ENCODE measurements at regions not wholly inside any gene's neighbourhood (a gene's known extent, or its start where the extent isn't known, plus 50 kb on each side); places are given as distances from the start of the nearest gene placed in this dataset.

DNA sequence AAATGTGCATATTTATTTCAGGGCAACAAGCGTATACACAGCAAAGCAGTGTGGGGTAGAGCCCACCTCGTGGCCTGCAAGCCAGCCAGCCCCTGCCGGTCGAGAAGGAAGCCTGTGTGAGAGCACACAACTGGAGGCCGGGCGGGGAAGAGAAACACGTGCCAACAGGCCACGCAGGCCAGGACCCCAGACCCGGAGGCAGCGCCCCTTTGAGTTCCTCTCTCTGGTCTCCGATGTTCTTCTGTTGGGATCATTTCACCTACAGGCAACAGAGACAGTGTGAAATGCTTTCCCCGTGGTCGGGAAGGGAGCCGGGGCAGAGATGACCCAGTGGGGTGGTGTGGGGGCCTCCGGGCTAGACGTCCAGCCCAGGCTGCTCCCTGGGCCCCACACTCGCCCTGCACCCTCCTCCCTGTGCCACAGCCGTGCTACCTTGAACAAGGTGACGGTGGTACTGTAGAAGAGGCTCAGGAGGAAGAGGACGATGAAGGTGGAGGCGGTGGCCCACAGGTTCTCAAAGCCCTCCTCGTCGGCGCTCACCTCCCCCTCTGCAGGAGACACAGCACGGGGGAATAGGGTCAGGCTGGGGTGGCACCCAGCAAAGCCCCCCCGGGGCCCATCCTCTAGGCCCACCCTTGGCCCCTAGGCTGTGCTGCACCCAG lies 325.5 kb downstream of the TMEM121 start:
- peak in 1 of 2 donors; percentile 11 for DNase-seq
- Histone ChIP-seq H3K9me3 (no peaks in the 10 kb centered on the region), H3K27me3 (no peaks in the 10 kb centered on the region), H3K4me3 (no peak overlapping the region), H3K36me3 (no peaks in the 10 kb centered on the region), H3K4me1 (no peaks in the 10 kb centered on the region), H3K27ac (no peak overlapping the region)
- intact Hi-C loops (cut with DNase I; ENCODE audit: low total_unique reads), result no loop called here
- TF ChIP-seq, protein P1, sequence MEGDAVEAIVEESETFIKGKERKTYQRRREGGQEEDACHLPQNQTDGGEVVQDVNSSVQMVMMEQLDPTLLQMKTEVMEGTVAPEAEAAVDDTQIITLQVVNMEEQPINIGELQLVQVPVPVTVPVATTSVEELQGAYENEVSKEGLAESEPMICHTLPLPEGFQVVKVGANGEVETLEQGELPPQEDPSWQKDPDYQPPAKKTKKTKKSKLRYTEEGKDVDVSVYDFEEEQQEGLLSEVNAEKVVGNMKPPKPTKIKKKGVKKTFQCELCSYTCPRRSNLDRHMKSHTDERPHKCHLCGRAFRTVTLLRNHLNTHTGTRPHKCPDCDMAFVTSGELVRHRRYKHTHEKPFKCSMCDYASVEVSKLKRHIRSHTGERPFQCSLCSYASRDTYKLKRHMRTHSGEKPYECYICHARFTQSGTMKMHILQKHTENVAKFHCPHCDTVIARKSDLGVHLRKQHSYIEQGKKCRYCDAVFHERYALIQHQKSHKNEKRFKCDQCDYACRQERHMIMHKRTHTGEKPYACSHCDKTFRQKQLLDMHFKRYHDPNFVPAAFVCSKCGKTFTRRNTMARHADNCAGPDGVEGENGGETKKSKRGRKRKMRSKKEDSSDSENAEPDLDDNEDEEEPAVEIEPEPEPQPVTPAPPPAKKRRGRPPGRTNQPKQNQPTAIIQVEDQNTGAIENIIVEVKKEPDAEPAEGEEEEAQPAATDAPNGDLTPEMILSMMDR (IDR thresholded peaks at IDR 0.05), result no peak

DNA sequence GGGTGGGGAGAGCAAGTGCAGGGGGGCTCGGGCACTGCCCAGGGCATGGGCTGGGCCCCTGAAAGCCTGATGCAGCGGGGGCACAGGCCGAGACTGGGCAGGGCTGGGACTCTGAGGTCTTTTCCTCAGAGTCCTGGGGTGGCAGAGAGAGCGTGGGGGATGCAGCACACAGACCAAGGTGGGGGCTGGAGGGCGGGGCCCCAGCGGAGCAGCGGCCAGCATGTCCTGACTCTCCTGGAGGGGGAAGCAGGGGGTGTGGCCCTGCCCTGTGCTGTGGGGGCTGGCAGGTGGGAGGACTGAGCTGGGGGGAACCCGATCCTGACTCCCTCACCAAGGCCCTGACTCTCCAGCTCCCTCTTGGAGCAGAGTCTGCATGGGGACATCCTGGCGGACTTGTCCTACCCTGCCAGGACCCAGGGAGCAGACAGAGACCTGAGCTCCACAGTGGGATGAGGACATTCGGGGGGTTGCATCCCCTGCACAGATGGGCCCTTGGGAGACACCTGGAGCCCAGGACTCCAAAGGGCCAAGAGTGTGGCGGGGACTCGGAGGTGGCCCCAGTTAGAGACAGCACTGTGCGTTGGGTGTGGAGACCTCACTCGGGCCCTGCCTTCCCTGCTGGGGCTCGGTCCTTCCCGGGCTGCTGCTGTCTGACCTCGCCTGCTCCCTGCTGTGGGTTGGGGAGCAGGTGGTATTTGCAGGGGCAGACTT lies 326.1 kb downstream of the TMEM121 start:
- peak in 1 of 2 donors; percentile 8 for DNase-seq
- TF ChIP-seq, protein P1 (IDR thresholded peaks at IDR 0.05), result no peak
- H3K4me3 ChIP-seq, result no peak overlapping the region
- H3K9me3 ChIP-seq, result no peaks in the 10 kb centered on the region
- no peaks in the 10 kb centered on the region for H3K36me3 ChIP-seq
- intact Hi-C loops (cut with DNase I; ENCODE audit: low total_unique reads), result no loop called here
- H3K27me3 ChIP-seq, result no peaks in the 10 kb centered on the region
- H3K4me1 ChIP-seq, result no peaks in the 10 kb centered on the region
- no peak overlapping the region for H3K27ac ChIP-seq

DNA sequence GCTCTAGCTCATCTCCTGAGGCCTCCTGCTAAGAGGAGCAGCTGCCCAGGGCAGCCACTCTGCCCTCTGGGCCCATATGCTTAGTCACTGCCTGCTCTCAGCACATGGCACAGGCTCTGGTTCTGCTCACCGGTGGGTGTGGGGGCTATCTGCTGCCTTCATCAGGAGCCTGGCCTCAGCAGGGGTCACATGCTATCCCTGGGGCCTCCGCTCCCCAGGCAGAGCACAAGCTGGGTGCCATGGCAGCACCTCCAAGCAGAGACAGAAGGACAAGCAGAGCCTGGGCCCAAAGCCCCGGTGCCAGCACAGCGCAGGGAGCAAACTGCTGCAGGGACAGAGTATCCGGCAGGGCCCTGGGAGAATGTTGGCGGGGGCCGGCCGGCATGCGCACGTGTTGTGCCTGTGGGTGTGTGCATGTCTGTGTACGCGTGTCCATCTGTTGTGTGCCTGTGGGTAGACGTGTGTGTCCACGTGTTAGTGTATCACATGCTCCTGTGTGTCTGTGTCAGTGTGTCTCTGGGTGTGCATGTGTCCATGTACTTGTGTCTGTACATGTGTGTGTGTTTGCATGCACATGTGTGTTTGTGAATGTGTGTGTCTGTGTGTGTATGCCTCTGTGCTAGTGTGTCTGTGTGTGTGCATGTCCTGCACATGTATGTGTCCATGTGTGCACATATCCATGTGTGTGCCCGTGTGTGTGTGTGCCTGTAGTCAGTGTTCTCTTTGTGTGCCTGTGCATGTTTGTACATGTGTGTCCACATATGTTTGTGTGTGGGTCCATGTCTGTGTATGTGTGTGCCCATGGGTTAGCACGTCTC lies 326.9 kb downstream of the TMEM121 start:
- Histone ChIP-seq H3K27me3 (no peaks in the 10 kb centered on the region), H3K9me3 (no peaks in the 10 kb centered on the region), H3K27ac (no peak overlapping the region), H3K4me3 (no peak overlapping the region), H3K36me3 (no peaks in the 10 kb centered on the region), H3K4me1 (no peaks in the 10 kb centered on the region)
- TF ChIP-seq, protein P1 (IDR thresholded peaks at IDR 0.05), result no peak
- DNase-seq, result peak; percentile 9 to 57
- intact Hi-C loops (cut with DNase I; ENCODE audit: low total_unique reads), result no loop called here

DNA sequence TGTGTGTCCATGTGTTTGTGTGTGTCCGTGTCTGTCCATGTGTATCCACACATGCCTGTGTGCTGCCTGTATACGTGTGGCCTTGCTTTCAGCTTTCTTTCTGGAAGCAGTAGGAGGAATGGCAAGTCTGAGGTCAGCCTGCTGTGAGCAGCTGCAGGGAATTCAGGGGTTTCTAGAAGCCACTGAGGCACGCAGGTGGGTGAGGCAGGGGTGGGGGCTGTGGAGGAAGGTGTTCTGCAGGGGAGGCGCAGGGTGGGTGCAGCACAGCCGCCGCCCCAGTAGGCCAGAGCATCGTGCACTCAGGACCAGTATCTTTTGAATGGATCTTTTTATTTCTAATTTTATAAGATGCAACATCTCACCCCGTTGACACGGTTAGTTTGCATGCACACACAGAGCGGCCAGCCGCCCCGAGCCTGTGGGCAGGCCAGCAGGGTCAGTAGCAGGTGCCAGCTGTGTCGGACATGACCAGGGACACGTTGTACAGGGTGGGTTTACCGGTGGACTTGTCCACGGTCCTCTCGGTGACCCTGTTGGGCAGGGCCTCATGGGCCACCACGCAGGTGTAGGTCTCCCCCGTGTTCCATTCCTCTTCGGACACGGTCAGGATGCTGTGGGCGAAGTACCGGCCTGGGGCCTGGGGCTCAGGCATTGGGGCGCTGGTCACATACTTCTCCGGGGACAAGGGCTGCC lies 327.7 kb downstream of the TMEM121 start:
- no peaks in the 10 kb centered on the region for H3K9me3 ChIP-seq
- DNase-seq, result peak in 1 of 2 donors; percentile 11
- no peaks in the 10 kb centered on the region for H3K36me3 ChIP-seq
- no peak overlapping the region for H3K27ac ChIP-seq
- no peak overlapping the region for H3K4me3 ChIP-seq
- no peaks in the 10 kb centered on the region for H3K27me3 ChIP-seq
- intact Hi-C loops (cut with DNase I; ENCODE audit: low total_unique reads), result no loop called here
- no peaks in the 10 kb centered on the region for H3K4me1 ChIP-seq
- TF ChIP-seq, protein P1 (IDR thresholded peaks at IDR 0.05), result no peak

DNA sequence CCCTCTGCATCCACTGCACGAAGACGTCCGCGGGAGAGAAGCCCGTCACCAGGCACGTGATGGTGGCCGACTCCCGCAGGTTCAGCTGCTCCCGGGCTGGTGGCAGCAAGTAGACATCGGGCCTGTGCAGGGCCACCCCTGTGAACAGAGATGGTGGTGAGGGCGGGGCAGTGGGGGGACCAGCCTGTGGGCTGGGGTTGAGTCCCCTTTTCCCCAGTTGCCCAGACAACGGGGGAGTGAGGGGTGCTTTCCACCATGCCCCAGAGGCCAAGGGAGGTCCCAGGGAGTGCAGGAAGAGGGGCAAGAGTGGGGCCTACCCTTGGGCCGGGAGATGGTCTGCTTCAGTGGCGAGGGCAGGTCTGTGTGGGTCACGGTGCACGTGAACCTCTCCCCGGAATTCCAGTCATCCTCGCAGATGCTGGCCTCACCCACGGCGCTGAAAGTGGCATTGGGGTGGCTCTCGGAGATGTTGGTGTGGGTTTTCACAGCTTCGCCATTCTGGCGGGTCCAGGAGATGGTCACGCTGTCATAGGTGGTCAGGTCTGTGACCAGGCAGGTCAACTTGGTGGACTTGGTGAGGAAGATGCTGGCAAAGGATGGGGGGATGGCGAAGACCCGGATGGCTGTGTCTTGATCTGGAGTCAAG lies 328.3 kb downstream of the TMEM121 start:
- Histone ChIP-seq H3K36me3 (no peaks in the 10 kb centered on the region), H3K27me3 (no peaks in the 10 kb centered on the region), H3K27ac (no peak overlapping the region), H3K4me3 (no peak overlapping the region), H3K9me3 (no peaks in the 10 kb centered on the region), H3K4me1 (no peaks in the 10 kb centered on the region)
- TF ChIP-seq, protein P1 (IDR thresholded peaks at IDR 0.05), result no peak
- DNase-seq, result peak; percentile 11 to 53
- intact Hi-C loops (cut with DNase I; ENCODE audit: low total_unique reads), result no loop called here

All from tibial artery (tissue), 4 donors.